Gastroesophageal sphincter (tissue), 3 donors: ENCODE measurements at regions not wholly inside any gene's neighbourhood (a gene's known extent, or its start where the extent isn't known, plus 50 kb on each side); places are given as distances from the start of the nearest gene placed in this dataset.

ENCODE experiments used
- EP300 ChIP-seq: sonication (generic); formaldehyde crosslinking; IDR thresholded peaks from one replicate; pipeline ENCODE4 v1.6.1; 2017; ENCODE audit warnings: antibody characterized with exemption, mild to moderate bottlenecking
- POLR2A ChIP-seq, 2 donors: fragments of 450-650 bp; IDR thresholded peaks; one replicate each; pipeline ENCODE4 v1.6.1; 2017; ENCODE audit warnings: antibody characterized with exemption in 2 of 2, mild to moderate bottlenecking in 2 of 2, moderate library complexity in 1 of 2
- TF ChIP-seq, protein P1 (sequence below), 4 experiments: fragments of 200-600 bp in 2 of 4; fragments of 450-650 bp in 2 of 4; sonication (generic) in 1 of 4; IDR thresholded peaks; one replicate each; pipeline ENCODE4 v1.5.1; 2017 to 2019; ENCODE audit warnings: antibody characterized with exemption in 4 of 4, mild to moderate bottlenecking in 2 of 4, moderate library complexity in 2 of 4

GRCh38 chr4:128590034-128590740 lies 219.3 kb upstream of the JADE1 start:
- no peak for TF ChIP-seq EP300
- TF ChIP-seq, protein P1, sequence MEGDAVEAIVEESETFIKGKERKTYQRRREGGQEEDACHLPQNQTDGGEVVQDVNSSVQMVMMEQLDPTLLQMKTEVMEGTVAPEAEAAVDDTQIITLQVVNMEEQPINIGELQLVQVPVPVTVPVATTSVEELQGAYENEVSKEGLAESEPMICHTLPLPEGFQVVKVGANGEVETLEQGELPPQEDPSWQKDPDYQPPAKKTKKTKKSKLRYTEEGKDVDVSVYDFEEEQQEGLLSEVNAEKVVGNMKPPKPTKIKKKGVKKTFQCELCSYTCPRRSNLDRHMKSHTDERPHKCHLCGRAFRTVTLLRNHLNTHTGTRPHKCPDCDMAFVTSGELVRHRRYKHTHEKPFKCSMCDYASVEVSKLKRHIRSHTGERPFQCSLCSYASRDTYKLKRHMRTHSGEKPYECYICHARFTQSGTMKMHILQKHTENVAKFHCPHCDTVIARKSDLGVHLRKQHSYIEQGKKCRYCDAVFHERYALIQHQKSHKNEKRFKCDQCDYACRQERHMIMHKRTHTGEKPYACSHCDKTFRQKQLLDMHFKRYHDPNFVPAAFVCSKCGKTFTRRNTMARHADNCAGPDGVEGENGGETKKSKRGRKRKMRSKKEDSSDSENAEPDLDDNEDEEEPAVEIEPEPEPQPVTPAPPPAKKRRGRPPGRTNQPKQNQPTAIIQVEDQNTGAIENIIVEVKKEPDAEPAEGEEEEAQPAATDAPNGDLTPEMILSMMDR (IDR thresholded peaks at IDR 0.05): no peak
- TF ChIP-seq POLR2A (IDR thresholded peaks at IDR 0.05): no peak
